ENCODE measurements at regions not wholly inside any gene's neighbourhood (a gene's known extent, or its start where the extent isn't known, plus 50 kb on each side); places are given as distances from the start of the nearest gene placed in this dataset.

- TF ChIP-seq POLR2AphosphoS5 (IDR thresholded peaks at IDR 0.05) (no peak), CTCF (IDR thresholded peaks at IDR 0.05) (no peak)
Observed at GRCh38 chr6:80446454-80447045, 340.1 kb downstream of the BCKDHB start.

All from transverse colon (tissue), 4 donors.